Activated CD4-positive, alpha-beta T cell treated with anti-CD3 and anti-CD28 coated beads, Interleukin-2, amount 10 ng/mL, durations not matched to agents 24 days and 14 days (primary cell): ENCODE measurements at regions not wholly inside any gene's neighbourhood (a gene's known extent, or its start where the extent isn't known, plus 50 kb on each side); places are given as distances from the start of the nearest gene placed in this dataset.
"Not testable (repeated sequence)": the region's sequence is repeated elsewhere in the genome, so short reads cannot be mapped to it uniquely, and the experiment has no call there.

Experiments
- DNase-seq: peaks from one replicate; pipeline ENCODE4 v3.0.0; 2022
- H3K27ac Mint-ChIP-seq: one replicate; pipeline ENCODE4 v1.8.0; 2022; ENCODE audit warnings: mild to moderate bottlenecking, mixed read lengths
- H3K27me3 Mint-ChIP-seq: one replicate; pipeline ENCODE4 v1.8.0; 2022; ENCODE audit warnings: mixed read lengths
- H3K36me3 Mint-ChIP-seq: one replicate; pipeline ENCODE4 v1.8.0; 2022; ENCODE audit warnings: low read depth, mild to moderate bottlenecking, mixed read lengths
- H3K4me1 Mint-ChIP-seq: one replicate; pipeline ENCODE4 v1.8.0; 2021; ENCODE audit warnings: mixed read lengths
- H3K4me3 Mint-ChIP-seq: one replicate; pipeline ENCODE4 v1.8.0; 2022; ENCODE audit warnings: mild to moderate bottlenecking, moderate library complexity, mixed read lengths
- H3K9me3 Mint-ChIP-seq: one replicate; pipeline ENCODE4 v1.8.0; 2021; ENCODE audit warnings: mixed read lengths
- intact Hi-C: fragments of 100-400 bp; cut with micrococcal nuclease; formaldehyde crosslinking; loops from one replicate; pipeline ENCODE4 v1.15.1; 2023

DNA sequence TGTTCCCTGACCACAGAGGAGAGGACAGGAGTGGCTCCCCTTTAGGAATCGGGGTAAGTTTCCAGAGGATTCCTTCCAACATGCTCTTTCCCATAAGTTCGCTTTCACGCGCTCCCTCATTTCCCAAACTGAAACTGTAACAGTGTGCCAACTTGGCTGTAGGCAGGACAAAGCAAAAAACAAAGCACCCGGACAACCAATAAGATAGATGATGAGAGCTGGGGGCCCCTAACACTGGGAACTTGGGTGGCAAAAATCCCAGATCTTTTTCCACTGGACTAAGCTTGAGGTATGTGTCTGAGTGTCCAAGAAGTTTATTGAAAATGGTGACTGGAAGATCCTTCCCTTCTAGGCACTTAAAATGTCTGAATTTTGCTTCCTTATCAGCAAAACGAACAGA lies 258.7 kb upstream of the IL12B start:
- Mint-ChIP-seq H3K27me3 (no peaks in the 10 kb centered on the region), H3K4me1 (no peaks in the 10 kb centered on the region), H3K36me3 (no peaks in the 10 kb centered on the region), H3K27ac (no peak overlapping the region), H3K9me3 (peaks cover 5% of the 10 kb centered on the region), H3K4me3 (no peak overlapping the region)
- DNase-seq = no peak
- intact Hi-C loops = no loop called here

DNA sequence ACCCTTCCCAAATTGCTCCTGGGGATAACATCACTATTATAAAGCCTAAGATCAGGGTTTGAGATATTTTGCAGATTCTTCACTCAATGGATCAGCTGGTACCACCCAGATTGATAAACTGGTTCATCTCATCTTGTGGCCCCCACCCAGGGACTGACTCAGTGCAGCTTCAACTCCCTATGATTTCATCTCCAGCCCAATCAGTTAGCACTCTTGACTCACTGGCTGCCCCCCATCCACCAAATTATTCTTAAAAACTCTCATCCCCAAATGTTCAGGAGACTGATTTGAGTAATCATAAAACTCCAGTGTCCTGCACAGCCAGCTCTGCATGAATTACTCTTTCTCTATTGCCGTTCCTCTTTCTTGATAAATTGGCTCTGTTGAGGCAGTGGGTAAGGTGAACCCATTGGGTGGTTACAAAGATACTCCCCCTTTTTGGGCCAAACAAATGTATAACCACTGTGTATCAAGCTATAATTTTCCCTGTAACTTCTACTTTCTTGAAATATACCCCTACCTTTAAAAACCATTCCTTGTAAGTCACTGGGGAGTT lies 263.3 kb upstream of the IL12B start:
- H3K36me3 Mint-ChIP-seq = no peaks in the 10 kb centered on the region
- no peak overlapping the region for H3K4me3 Mint-ChIP-seq
- intact Hi-C loops = no loop called here

DNA sequence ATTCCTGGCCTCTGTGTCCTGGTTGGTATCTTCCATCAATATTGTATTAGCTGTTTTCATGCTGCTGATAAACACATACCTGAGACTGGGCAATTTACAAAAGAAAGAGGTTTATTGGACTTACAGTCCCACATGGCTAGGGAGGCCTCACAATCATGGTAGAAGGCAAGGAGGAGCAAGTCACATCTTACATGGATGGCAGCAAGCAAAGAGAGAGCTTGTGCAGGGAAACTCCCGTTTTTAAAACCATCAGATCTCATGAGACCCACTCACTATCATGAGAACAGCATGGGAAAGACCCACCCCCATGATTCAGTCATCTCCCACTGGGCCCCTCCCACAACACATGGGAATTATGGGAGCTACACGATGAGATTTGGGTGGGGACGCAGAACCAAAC lies 265.3 kb upstream of the IL12B start:
- peaks cover 32% of the 10 kb centered on the region for H3K9me3 Mint-ChIP-seq
- H3K4me1 Mint-ChIP-seq, H3K27me3 Mint-ChIP-seq, DNase-seq, H3K27ac Mint-ChIP-seq, H3K4me3 Mint-ChIP-seq, intact Hi-C loops, H3K36me3 Mint-ChIP-seq: not testable (repeated sequence)

More for the DNA sequence above, 263.3 kb upstream of the IL12B start:
- no peaks in the 10 kb centered on the region for H3K4me1 Mint-ChIP-seq
- no peak overlapping the region for H3K27ac Mint-ChIP-seq
- no peak for DNase-seq
- H3K9me3 Mint-ChIP-seq = peaks cover 28% of the 10 kb centered on the region
- H3K27me3 Mint-ChIP-seq = no peaks in the 10 kb centered on the region

DNA sequence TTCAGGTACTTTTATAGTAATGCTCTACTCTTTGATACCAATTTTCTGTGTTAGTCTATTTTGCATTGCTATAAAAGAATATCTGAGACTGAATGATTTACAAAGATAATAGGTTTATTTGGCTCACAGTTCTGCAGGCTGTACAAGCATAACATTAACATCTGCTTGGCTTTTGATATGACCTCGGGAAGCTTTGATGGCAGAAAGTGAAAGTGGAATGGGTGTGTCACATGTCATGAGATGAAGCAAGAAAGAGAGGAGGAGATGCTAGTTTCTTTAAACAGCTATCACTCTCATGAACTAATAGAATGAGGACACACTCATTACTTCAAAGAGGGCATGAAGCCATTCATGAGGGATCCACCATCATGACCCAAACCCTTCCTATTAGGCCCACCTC lies 270.9 kb upstream of the IL12B start:
- no peaks in the 10 kb centered on the region for H3K36me3 Mint-ChIP-seq
- H3K9me3 Mint-ChIP-seq = peaks cover 22% of the 10 kb centered on the region

DNA sequence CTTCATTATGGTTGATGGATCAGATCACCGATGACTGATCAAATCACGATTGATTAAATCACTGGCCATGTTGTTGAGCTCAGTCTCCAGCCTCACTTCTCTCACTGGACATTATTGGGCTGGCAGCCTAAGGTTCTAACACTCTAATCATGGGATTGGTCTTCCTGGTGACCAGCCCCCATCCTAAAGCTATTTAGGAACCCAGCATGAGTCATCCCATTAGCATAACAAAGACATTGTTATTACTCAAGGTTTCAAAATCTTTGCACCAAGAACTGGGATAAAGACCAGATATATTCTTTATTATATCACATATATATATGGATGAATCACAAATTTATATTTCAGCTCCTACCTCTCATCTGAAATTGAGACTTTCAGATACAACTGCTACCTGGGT lies 272.1 kb upstream of the IL12B start:
- H3K36me3 Mint-ChIP-seq = no peaks in the 10 kb centered on the region
- H3K4me1 Mint-ChIP-seq = peaks cover 5% of the 10 kb centered on the region
- no peak for DNase-seq
- no peak overlapping the region for H3K4me3 Mint-ChIP-seq
- H3K27ac Mint-ChIP-seq = no peak overlapping the region
- peaks cover 18% of the 10 kb centered on the region for H3K9me3 Mint-ChIP-seq
- intact Hi-C loops = no loop called here
- H3K27me3 Mint-ChIP-seq = no peaks in the 10 kb centered on the region

More for the DNA sequence above, 270.9 kb upstream of the IL12B start:
- intact Hi-C loops = no loop called here
- peaks cover 4% of the 10 kb centered on the region for H3K4me1 Mint-ChIP-seq
- peak; percentile 59 for DNase-seq
- H3K4me3 Mint-ChIP-seq = no peak overlapping the region
- H3K27ac Mint-ChIP-seq = no peak overlapping the region
- H3K27me3 Mint-ChIP-seq = no peaks in the 10 kb centered on the region

DNA sequence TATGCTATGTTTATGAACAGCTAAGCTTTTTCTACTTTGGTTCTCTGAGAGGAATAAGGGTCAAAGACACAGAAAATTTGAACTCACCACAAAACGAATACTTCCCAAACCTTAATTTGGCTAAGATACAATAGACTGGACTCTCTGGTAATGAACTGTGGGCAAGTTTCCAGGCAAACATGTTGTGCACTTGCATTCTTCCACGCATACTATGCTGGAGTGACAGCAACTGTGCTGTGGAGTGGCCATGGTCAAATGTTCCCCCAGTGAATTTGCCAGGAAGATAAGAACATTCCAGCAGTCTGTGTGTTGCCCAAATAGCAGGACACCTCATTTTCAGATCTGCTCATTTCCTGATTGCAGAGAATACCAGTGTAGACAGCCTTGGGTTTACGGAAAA lies 275.3 kb upstream of the IL12B start:
- Mint-ChIP-seq H3K4me3 (no peak overlapping the region), H3K27ac (no peak overlapping the region)
- intact Hi-C loops = no loop called here

DNA sequence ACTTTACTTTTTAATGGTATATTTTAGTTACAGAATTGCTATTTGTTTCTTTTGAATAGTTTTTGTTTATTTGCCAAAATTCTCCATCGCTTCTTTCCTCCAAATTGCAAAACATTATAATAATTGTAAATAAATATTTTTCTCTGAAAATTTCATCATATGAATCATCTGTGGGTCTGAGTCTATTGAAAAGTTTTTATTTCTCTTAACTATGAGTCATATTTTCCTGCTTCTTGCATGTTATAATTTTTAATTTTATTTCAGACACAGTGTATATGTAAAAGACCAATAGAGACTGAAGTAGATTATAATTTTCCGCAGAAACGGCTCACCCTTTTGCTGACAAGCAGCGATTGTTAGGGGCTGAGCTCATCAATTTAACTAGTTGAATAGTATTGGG lies 279.1 kb upstream of the IL12B start:
- no peak for DNase-seq
- Mint-ChIP-seq H3K9me3 (no peaks in the 10 kb centered on the region), H3K36me3 (no peaks in the 10 kb centered on the region), H3K27ac (no peak overlapping the region), H3K4me3 (no peak overlapping the region), H3K4me1 (peaks cover 1% of the 10 kb centered on the region), H3K27me3 (no peaks in the 10 kb centered on the region)
- intact Hi-C loops = no loop called here

More for the DNA sequence above, 275.3 kb upstream of the IL12B start:
- peaks cover 6% of the 10 kb centered on the region for H3K9me3 Mint-ChIP-seq
- peaks cover 5% of the 10 kb centered on the region for H3K4me1 Mint-ChIP-seq
- H3K36me3 Mint-ChIP-seq = no peaks in the 10 kb centered on the region
- no peak for DNase-seq
- H3K27me3 Mint-ChIP-seq = no peaks in the 10 kb centered on the region

DNA sequence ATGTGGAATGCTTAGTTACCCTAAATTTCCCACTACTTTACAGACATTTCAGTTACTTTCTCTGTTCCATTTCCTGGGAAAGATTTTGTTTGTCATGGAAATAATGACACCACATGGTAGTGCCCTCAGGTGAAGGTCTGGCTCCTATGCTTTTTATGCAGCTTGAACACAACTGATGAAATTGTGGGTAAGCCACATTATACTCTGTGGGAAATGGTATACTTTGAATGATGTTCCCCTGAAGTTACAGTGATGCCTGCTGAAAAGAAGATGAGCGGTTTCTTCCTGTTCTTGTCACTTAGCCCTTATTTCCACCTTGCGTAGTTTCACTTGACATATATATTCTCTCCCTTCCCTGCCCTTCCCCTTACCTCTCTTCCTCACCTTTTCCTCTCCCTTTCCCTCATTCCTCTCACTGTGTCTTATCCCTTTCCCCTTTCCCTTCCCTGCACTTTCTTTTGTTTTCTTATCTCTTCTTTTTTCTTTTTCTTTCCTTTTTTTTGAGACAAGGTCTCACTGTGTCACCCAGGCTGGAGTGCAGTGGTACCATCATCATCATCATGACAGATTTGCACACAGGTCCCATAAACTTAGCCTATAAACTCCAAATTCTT lies 280.8 kb upstream of the IL12B start:
- Mint-ChIP-seq H3K4me3 (no peak overlapping the region), H3K4me1 (peaks cover 1% of the 10 kb centered on the region), H3K27me3 (no peaks in the 10 kb centered on the region), H3K27ac (no peak overlapping the region), H3K9me3 (no peaks in the 10 kb centered on the region), H3K36me3 (no peaks in the 10 kb centered on the region)
- no peak for DNase-seq
- intact Hi-C loops = no loop called here

DNA sequence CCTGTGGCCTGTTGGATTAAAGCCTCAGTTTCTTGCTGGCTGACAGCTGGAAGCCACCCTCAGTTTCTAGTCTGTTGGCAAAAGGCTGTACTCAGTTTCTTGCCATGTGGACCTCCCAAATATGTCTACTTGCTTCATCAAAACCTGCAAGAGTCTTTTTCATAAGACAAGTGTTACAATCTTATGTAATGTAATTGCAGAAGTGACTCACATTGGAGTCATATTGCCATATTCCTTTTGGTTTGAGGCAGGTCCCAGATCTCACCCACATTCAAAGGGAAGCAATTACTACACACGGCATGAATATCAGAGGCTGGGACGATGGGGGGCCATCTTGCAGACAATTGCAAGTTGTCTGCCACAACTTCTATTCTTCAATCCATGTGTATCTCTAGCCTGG lies 286.7 kb upstream of the IL12B start:
- Mint-ChIP-seq H3K36me3 (no peaks in the 10 kb centered on the region), H3K4me3 (no peak overlapping the region), H3K27ac (no peak overlapping the region), H3K4me1 (no peaks in the 10 kb centered on the region), H3K27me3 (no peaks in the 10 kb centered on the region), H3K9me3 (peaks cover 3% of the 10 kb centered on the region)
- intact Hi-C loops = no loop called here
- no peak for DNase-seq

DNA sequence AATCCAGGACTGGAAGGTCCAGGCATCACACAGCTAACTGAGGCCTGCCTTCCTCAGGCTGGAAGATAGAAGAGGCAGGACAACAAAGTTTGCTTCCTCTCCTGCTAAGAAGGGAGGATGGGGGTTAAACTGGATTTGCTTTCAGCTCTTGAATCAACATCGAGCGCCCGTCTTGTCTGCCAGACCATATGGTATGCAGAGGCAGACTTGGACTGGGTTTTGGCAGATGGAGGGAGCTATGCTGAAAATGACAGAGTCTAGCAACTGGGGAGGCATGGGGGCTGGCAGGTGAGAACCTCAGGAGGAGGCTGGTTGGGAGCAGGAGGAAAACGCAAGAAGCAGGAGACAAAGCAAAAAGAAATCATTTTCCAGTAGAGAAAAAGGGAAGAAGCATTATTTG lies 289.5 kb upstream of the IL12B start:
- Mint-ChIP-seq H3K4me1 (no peaks in the 10 kb centered on the region), H3K36me3 (no peaks in the 10 kb centered on the region), H3K27ac (no peak overlapping the region), H3K9me3 (peaks cover 14% of the 10 kb centered on the region), H3K27me3 (peaks cover 7% of the 10 kb centered on the region), H3K4me3 (no peak overlapping the region)
- intact Hi-C loops = no loop called here
- no peak for DNase-seq

DNA sequence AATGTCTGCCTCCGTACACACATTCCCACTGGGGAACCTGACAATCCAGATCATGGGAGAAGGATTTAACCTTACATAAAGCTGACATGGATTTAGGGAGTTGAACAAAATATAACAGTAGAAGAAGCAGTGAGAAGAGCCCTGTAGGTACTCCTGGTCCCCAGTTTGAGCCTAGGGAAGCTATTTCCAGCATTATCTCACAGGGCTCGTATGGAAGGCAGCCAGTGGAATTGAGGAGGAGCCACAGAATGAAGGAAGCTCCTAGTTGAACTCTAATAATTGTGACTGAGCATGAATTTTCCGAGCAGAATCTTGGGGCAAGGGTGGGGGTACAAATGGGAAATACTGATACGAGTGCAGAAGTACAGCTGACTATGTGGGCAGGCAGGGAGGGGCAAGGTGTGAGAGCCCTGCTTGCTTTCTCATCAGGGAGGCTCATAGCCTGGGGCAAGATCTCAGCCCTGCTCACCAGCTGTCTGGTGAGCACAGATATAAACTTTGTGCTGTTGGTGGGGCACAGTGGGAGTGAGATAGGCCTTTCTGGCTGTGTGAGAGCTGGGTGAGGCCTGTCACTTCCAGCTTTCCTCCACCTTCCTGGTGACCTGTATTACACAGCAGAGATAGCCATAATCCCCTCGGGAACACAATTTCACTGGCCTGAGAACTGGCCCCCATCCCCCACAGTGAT lies 290.7 kb upstream of the IL12B start:
- intact Hi-C loops = no loop called here
- Mint-ChIP-seq H3K9me3 (peaks cover 22% of the 10 kb centered on the region), H3K27me3 (peaks cover 7% of the 10 kb centered on the region), H3K4me3 (no peak overlapping the region), H3K36me3 (no peaks in the 10 kb centered on the region), H3K27ac (no peak overlapping the region), H3K4me1 (no peaks in the 10 kb centered on the region)
- no peak for DNase-seq

DNA sequence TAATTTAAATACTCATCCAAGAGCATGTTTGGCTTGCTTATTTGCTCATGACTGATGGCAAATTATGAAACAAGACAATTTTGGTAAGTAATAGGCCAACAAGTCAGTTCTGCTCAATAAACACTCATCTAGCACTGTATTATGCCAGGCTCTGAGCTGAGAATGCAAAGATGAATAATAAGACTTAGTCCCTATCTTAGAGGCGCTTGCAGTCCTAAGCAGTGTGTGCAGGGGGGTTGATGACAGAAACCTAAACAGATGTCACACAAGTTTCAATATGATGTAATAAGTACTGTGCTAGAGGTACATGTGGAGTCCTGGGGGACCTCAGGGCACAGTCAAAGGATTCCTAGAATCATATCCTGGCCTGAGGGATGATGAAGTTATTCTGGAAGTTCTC lies 287.6 kb upstream of the ADRA1B start:
- H3K4me3 Mint-ChIP-seq = no peak overlapping the region
- no peak for DNase-seq
- H3K27me3 Mint-ChIP-seq = peaks cover 3% of the 10 kb centered on the region
- H3K9me3 Mint-ChIP-seq = peaks cover 12% of the 10 kb centered on the region
- H3K36me3 Mint-ChIP-seq = no peaks in the 10 kb centered on the region
- intact Hi-C loops = no loop called here
- H3K27ac Mint-ChIP-seq = no peak overlapping the region
- H3K4me1 Mint-ChIP-seq = no peaks in the 10 kb centered on the region

DNA sequence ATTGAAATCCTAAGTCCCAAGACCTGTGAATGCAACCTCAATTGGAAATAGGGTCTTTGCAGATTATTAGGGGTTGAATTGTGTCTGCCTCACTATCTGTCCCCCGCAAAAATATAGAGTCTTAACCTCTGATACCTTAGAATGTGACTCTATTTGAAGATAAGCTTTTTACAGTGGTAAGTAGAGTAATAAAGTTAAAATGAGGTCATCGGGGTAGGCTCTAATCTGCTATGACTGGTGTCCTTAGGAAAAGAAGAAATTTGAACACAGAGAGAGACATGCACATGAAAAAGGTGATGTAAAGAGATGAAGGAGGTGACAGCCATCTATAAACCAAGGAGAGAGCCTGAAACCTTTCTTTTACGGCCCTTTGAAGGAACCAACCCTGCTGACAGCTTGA lies 287.1 kb upstream of the ADRA1B start:
- DNase-seq = no peak
- peaks cover 12% of the 10 kb centered on the region for H3K9me3 Mint-ChIP-seq
- no peak overlapping the region for H3K27ac Mint-ChIP-seq
- H3K36me3 Mint-ChIP-seq = no peaks in the 10 kb centered on the region
- H3K4me1 Mint-ChIP-seq = no peaks in the 10 kb centered on the region
- H3K27me3 Mint-ChIP-seq = peaks cover 3% of the 10 kb centered on the region
- no peak overlapping the region for H3K4me3 Mint-ChIP-seq
- intact Hi-C loops = no loop called here

DNA sequence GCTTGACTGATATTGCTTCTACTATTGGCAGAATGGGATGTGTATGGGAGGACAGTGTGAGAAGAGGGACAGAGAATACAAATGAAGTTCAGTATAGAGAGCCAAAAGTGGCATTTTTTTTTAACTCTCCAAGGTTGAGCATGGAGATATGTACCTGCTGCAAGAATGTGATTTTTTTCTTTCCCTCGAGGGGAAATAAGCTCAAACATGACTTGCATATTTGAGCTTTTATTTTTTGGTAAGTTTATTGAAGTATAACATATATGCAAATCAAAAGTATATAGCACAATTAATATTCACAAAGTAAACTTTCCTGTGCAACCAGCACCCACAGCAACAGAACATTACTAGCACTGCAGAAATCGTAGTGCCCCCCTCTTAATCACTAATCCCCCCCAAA lies 285.7 kb upstream of the ADRA1B start:
- Mint-ChIP-seq H3K9me3 (peaks cover 4% of the 10 kb centered on the region), H3K36me3 (no peaks in the 10 kb centered on the region), H3K4me1 (no peaks in the 10 kb centered on the region), H3K4me3 (no peak overlapping the region), H3K27me3 (peaks cover 2% of the 10 kb centered on the region), H3K27ac (no peak overlapping the region)
- no peak for DNase-seq
- intact Hi-C loops = no loop called here

DNA sequence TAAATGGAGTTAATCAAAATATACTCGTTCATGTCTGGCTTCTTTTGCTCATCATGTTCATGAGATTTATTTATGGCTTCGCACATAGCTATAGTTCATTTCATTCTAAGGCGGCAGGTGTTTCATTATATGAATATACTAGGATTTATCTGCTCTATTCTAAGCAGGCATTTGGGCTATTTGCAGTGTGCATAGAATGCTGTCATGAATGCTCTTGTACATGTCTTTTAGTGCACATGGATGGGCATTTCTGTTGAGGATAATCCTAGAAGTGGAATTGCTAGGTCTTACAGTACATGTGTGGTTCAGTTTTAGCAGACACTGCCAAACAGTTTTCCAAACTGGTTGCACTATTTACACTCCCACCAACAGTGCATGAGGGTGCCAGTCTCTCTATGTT lies 285.3 kb upstream of the ADRA1B start:
- DNase-seq = no peak
- intact Hi-C loops = no loop called here
- Mint-ChIP-seq H3K4me1 (no peaks in the 10 kb centered on the region), H3K27ac (no peak overlapping the region), H3K4me3 (no peak overlapping the region), H3K9me3 (peaks cover 3% of the 10 kb centered on the region), H3K36me3 (no peaks in the 10 kb centered on the region), H3K27me3 (peaks cover 2% of the 10 kb centered on the region)
